ENCODE measurements at regions not wholly inside any gene's neighbourhood (a gene's known extent, or its start where the extent isn't known, plus 50 kb on each side); places are given as distances from the start of the nearest gene placed in this dataset.

DNA sequence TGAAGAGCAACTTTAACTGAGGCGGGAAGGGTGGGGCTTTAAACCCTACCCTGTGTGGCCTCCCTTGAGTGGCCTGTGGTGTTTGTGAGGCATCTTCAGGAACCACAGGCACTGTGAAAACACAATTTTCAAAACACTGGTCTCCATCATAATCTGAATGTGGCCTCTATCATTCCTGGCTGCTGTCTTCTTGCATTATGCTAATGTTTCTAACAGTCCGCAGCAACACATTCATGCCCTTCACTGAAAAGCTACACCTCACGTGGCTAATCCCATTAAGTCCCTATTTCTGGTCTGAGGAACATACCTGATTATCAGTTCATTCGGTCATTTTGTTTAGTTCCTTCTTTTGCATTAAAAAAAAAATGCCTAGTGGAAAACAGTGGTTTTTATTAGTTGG, 94.6 kb downstream of the F11 start:
- Histone ChIP-seq H3K27me3 (no peaks in the 10 kb centered on the region), H3K27ac (no peak overlapping the region), H3K9me3 (peaks cover 0 to 34% (median 5%) of the 10 kb centered on the region in 4 donors), H3K4me3 (no peak overlapping the region), H3K36me3 (no peaks in the 10 kb centered on the region), H3K4me1 (no peaks in the 10 kb centered on the region)
- DNase-seq (ENCODE audit: low spot score in 2 of 2), result no peak
- TF ChIP-seq, protein P1, sequence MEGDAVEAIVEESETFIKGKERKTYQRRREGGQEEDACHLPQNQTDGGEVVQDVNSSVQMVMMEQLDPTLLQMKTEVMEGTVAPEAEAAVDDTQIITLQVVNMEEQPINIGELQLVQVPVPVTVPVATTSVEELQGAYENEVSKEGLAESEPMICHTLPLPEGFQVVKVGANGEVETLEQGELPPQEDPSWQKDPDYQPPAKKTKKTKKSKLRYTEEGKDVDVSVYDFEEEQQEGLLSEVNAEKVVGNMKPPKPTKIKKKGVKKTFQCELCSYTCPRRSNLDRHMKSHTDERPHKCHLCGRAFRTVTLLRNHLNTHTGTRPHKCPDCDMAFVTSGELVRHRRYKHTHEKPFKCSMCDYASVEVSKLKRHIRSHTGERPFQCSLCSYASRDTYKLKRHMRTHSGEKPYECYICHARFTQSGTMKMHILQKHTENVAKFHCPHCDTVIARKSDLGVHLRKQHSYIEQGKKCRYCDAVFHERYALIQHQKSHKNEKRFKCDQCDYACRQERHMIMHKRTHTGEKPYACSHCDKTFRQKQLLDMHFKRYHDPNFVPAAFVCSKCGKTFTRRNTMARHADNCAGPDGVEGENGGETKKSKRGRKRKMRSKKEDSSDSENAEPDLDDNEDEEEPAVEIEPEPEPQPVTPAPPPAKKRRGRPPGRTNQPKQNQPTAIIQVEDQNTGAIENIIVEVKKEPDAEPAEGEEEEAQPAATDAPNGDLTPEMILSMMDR (IDR thresholded peaks at IDR 0.05), result no peak
- TF ChIP-seq EP300 (IDR thresholded peaks at IDR 0.05) (no peak), POLR2A (IDR thresholded peaks at IDR 0.05) (no peak)
- 68 to 89% methylated on average over 4 of the region's 4 CpGs for WGBS, 2 donors

DNA sequence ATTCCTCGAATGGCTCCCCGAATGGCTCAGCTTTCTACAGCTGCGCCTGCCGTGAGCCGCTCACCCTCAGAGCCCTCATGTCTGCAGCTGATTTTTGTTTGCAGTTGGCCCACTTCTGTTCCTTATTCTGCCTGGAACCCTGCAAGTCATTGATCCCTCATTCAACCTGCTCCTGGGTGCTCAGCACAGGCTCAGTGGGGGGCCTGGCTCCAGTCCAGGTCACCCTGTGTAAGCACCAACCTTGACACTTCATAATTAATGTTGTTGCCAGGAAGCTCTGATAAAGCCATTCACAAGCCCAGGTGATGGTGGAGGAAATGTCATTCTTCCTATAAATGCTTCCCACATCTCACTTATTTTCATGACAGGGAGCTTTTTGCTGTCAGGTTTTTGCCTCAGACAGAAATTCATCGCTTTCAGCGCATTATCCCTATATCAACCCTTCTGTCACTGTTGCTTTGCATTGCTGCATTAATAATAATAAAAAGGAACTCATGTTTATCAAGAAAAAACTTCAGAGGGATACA, 85.7 kb downstream of the F11 start:
- DNase-seq (ENCODE audit: low spot score in 2 of 2), result no peak
- TF ChIP-seq EP300 (IDR thresholded peaks at IDR 0.05) (no peak), POLR2A (IDR thresholded peaks at IDR 0.05) (no peak)
- TF ChIP-seq, protein P1 (IDR thresholded peaks at IDR 0.05), result no peak
- Histone ChIP-seq H3K36me3 (no peaks in the 10 kb centered on the region), H3K4me3 (no peak overlapping the region), H3K27me3 (no peaks in the 10 kb centered on the region), H3K4me1 (no peaks in the 10 kb centered on the region), H3K27ac (no peak overlapping the region), H3K9me3 (peaks cover 0 to 2% (median 0%) of the 10 kb centered on the region in 4 donors)
- WGBS, 2 donors, result 90 to 91% methylated on average over 7 of the region's 7 CpGs

DNA sequence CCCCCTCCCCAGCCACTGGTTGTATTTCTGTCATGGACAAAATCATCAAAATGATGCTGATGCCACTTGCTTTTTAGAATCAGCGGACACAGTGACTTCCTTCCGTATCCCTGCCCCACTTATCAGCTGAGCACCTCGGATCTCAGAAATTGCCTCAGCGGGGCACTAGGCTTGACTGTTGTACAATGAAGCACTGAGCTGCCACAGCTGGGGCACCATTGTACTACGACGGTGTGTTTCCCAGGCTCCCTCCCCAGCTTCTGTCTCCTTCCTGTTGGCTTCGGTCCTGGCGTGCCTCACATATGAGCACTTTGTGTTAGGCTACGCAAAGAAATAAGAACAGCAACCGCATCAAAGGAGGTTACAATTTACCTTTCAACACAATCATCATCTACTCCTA, 82.4 kb downstream of the F11 start:
- WGBS, 2 donors, result 84 to 85% methylated on average over 10 of the region's 10 CpGs
- TF ChIP-seq POLR2A (IDR thresholded peaks at IDR 0.05), result no peak
- TF ChIP-seq, protein P1 (IDR thresholded peaks at IDR 0.05), result no peak
- TF ChIP-seq EP300 (IDR thresholded peaks at IDR 0.05), result no peak

DNA sequence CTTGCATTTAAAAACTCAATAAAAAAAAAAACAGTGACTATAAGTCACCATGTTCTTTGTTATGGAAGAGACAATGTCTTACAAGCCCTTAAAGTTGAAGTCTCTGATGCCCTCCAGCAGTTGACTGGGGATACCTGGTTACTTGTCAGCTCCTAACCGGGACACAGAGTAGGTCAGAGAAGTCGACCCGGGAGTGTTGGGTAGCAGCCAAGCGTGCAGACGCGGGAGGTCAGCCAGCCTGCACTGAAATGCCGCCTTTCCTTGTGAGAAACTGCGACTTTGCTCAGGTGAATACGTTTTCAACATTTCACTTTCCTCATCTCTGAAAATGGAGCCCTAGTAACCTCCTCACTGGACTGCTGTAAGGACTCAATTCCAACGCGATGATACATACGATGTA, 81.8 kb downstream of the F11 start:
- Histone ChIP-seq H3K36me3 (no peaks in the 10 kb centered on the region), H3K9me3 (no peaks in the 10 kb centered on the region), H3K27me3 (no peaks in the 10 kb centered on the region), H3K4me1 (no peaks in the 10 kb centered on the region), H3K27ac (no peak overlapping the region), H3K4me3 (no peak overlapping the region)
- 74% methylated on average over 12 of the region's 12 CpGs for WGBS, 2 donors
- no peak for DNase-seq (ENCODE audit: low spot score in 2 of 2)
- TF ChIP-seq, protein P1 (IDR thresholded peaks at IDR 0.05), result no peak
- TF ChIP-seq POLR2A (IDR thresholded peaks at IDR 0.05), result no peak
- no peak for TF ChIP-seq EP300 (IDR thresholded peaks at IDR 0.05)

More for the DNA sequence above, 82.4 kb downstream of the F11 start:
- no peaks in the 10 kb centered on the region for H3K4me1 ChIP-seq
- no peaks in the 10 kb centered on the region for H3K27me3 ChIP-seq
- no peak overlapping the region for H3K27ac ChIP-seq
- DNase-seq (ENCODE audit: low spot score in 2 of 2), result no peak
- H3K4me3 ChIP-seq, result no peak overlapping the region
- H3K36me3 ChIP-seq, result no peaks in the 10 kb centered on the region
- H3K9me3 ChIP-seq, result no peaks in the 10 kb centered on the region

DNA sequence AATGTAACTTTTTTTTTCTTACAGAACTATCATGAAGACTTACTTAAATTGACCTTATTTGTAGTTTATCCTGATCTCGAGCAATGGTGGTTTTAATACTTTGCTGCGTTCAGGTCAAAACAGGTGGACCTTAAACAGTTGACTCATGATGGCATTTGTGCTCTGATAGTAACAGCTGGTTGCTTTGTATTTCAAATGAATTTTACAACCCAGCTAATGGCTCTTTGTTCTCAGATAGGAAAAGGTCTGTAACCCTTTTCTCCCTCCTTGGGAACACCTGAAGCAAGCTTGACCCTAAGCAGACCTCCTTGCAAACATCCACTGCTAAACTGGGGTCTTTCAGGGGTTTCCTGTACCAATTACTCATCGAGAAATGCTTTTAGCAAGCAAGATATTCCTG, 79.2 kb downstream of the F11 start:
- Histone ChIP-seq H3K9me3 (peaks cover 0 to 8% (median 0%) of the 10 kb centered on the region in 4 donors), H3K4me1 (no peaks in the 10 kb centered on the region), H3K27ac (no peak overlapping the region), H3K36me3 (no peaks in the 10 kb centered on the region), H3K4me3 (no peak overlapping the region), H3K27me3 (no peaks in the 10 kb centered on the region)
- no peak for DNase-seq (ENCODE audit: low spot score in 2 of 2)
- 35 to 47% methylated on average over 3 of the region's 3 CpGs for WGBS, 2 donors
- TF ChIP-seq, protein P1 (IDR thresholded peaks at IDR 0.05), result no peak
- TF ChIP-seq POLR2A (IDR thresholded peaks at IDR 0.05) (no peak), EP300 (IDR thresholded peaks at IDR 0.05) (no peak)
